Panc1 (cell line): ENCODE measurements at regions not wholly inside any gene's neighbourhood (a gene's known extent, or its start where the extent isn't known, plus 50 kb on each side); places are given as distances from the start of the nearest gene placed in this dataset.

Experiments
- ATAC-seq: fragments of 200-7000 bp; cut with Tn5 transposase; 2 replicates; pipeline ENCODE4 v1.9.1; 2020; ENCODE audit warnings: mild to moderate bottlenecking, moderate library complexity
- BruUV-seq: library from RNA; stranded (reverse); fragments of 400-500 nt; replicated peaks from 2 replicates; lab custom pipeline; 2021; lab: Mats Ljungman, UMichigan
- CTCF ChIA-PET: fragments of 300-600 bp; sonication (Branson Sonifier 250); formaldehyde crosslinking; loops from one replicate; lab custom pipeline; 2022; ENCODE audit warnings: antibody characterized with exemption; lab: Charles Lee
- POLR2A ChIA-PET: fragments of 300-600 bp; sonication (Branson Sonifier 250); formaldehyde crosslinking; loops from one replicate; lab custom pipeline; 2022; ENCODE audit warnings: antibody characterized with exemption; lab: Charles Lee
- DNase-seq: peaks from one replicate; pipeline ENCODE4 v3.0.0-alpha.2; 2010; ENCODE audit warnings: low read depth, low spot score
- H3K27ac ChIP-seq: 2 replicates; pipeline ENCODE4 v1.5.1; 2011; ENCODE audit warnings: mild to moderate bottlenecking, low read length, inconsistent platforms
- H3K27me3 ChIP-seq: fragments of 200-500 bp; sonication (Bioruptor generic); 2 replicates; pipeline ENCODE4 v1.6.0; 2014; ENCODE audit warnings: low read length, inconsistent platforms; ENCODE audit not compliant: control insufficient read depth, insufficient read depth
- H3K36me3 ChIP-seq: fragments of 200-500 bp; sonication (Bioruptor generic); 2 replicates; pipeline ENCODE4 v1.5.1; 2014; ENCODE audit warnings: inconsistent platforms, mild to moderate bottlenecking, low read length, moderate library complexity; ENCODE audit not compliant: control insufficient read depth, insufficient read depth
- H3K4me1 ChIP-seq: 2 replicates; pipeline ENCODE4 v1.5.1; 2011; ENCODE audit warnings: inconsistent platforms, mild to moderate bottlenecking, low read length, moderate library complexity; ENCODE audit not compliant: control insufficient read depth, insufficient read depth
- H3K4me3 ChIP-seq, 2 experiments: 2 replicates each; pipeline ENCODE4 v1.5.1; 2011 to 2012; ENCODE audit warnings: low read depth in 2 of 2, low read length in 2 of 2, mild to moderate bottlenecking in 2 of 2, inconsistent platforms in 1 of 2, moderate library complexity in 1 of 2
- H3K9me3 ChIP-seq: fragments of 200-500 bp; sonication (Bioruptor generic); 2 replicates; pipeline ENCODE4 v1.5.1; 2014; ENCODE audit warnings: low read depth, mild to moderate bottlenecking, inconsistent platforms, low read length, moderate library complexity; ENCODE audit not compliant: control insufficient read depth, insufficient read depth
- CTCF ChIP-seq: fragments of 450-650 bp; IDR thresholded peaks from 2 replicates; pipeline ENCODE4 v1.5.1; 2017; ENCODE audit warnings: mild to moderate bottlenecking
- POLR2AphosphoS5 ChIP-seq: IDR thresholded peaks from 2 replicates; pipeline ENCODE4 v1.6.1; 2012; ENCODE audit warnings: mild to moderate bottlenecking, low read depth, low read length, moderate library complexity
- REST ChIP-seq, 2 experiments: IDR thresholded peaks; 2 replicates each; pipeline ENCODE4 v1.6.1; 2011 to 2012; ENCODE audit warnings: low read depth in 2 of 2, control low read depth in 1 of 2, low read length in 1 of 2, mild to moderate bottlenecking in 1 of 2, moderate library complexity in 1 of 2; ENCODE audit not compliant: insufficient read depth in 1 of 2
- SIN3A ChIP-seq: IDR thresholded peaks from 2 replicates; pipeline ENCODE4 v1.6.1; 2012; ENCODE audit warnings: low read depth, mild to moderate bottlenecking, low read length, moderate library complexity, borderline replicate concordance; ENCODE audit not compliant: insufficient read depth
- TCF7L2 ChIP-seq: IDR thresholded peaks from 2 replicates; pipeline ENCODE4 v1.6.1; 2011; ENCODE audit warnings: mild to moderate bottlenecking, low read depth, low read length, inconsistent platforms
- in situ Hi-C: cut with HindIII; loops from 2 replicates; pipeline ENCODE4 v1.10.0; 2016; ENCODE audit warnings: low sequenced_read_pairs, low pct_unique_long_range_greater_than_20kb
- intact Hi-C: fragments of 100-400 bp; cut with micrococcal nuclease; formaldehyde crosslinking; loops from one replicate; pipeline ENCODE4 v1.10.0; 2022; ENCODE audit not compliant: unreplicated experiment

GRCh38 chr1:168830562-168830961, 101.6 kb upstream of the DPT start:
- intact Hi-C loops (no loop called here), in situ Hi-C loops (no loop called here)
- Histone ChIP-seq H3K36me3 (no peaks in the 10 kb centered on the region), H3K27ac (no peak overlapping the region), H3K9me3 (no peaks in the 10 kb centered on the region), H3K4me3 (no peak overlapping the region), H3K27me3 (no peaks in the 10 kb centered on the region), H3K4me1 (no peaks in the 10 kb centered on the region)
- no TSS peak for BruUV-seq
- ATAC-seq, result no peak
- ChIA-PET POLR2A (no interaction called here), CTCF (no interaction called here)
- no peak for TF ChIP-seq POLR2AphosphoS5
- no peak for TF ChIP-seq TCF7L2
- TF ChIP-seq SIN3A, result no peak
- DNase-seq, result no peak

GRCh38 chr1:168832661-168833060, 103.7 kb upstream of the DPT start:
- Histone ChIP-seq H3K27ac (no peak overlapping the region), H3K9me3 (no peaks in the 10 kb centered on the region), H3K4me3 (no peak overlapping the region), H3K4me1 (no peaks in the 10 kb centered on the region), H3K36me3 (no peaks in the 10 kb centered on the region), H3K27me3 (no peaks in the 10 kb centered on the region)
- intact Hi-C loops, result no loop called here
- TF ChIP-seq TCF7L2 (no peak), CTCF (no peak), POLR2AphosphoS5 (no peak), REST (IDR thresholded peaks at IDR 0.05; ENCODE audit: insufficient read depth in 1 of 2, low read depth in 2 of 2, low read length in 1 of 2) (no peak), SIN3A (no peak)
- POLR2A ChIA-PET, result no interaction called here
- DNase-seq, result no peak
- ATAC-seq, result no peak
- in situ Hi-C loops, result no loop called here
- no TSS peak for BruUV-seq
- CTCF ChIA-PET, result no interaction called here

- TF ChIP-seq CTCF (no peak), POLR2AphosphoS5 (no peak), SIN3A (no peak), TCF7L2 (no peak), REST (IDR thresholded peaks at IDR 0.05; ENCODE audit: insufficient read depth in 1 of 2, low read depth in 2 of 2, low read length in 1 of 2) (no peak)
- in situ Hi-C loops, result no loop called here
- no peaks in the 10 kb centered on the region for H3K9me3 ChIP-seq
- H3K27me3 ChIP-seq, result no peaks in the 10 kb centered on the region
- POLR2A ChIA-PET, result no interaction called here
- DNase-seq, result no peak
- BruUV-seq, result no TSS peak
- H3K4me1 ChIP-seq, result no peaks in the 10 kb centered on the region
- no peak overlapping the region for H3K27ac ChIP-seq
- ATAC-seq, result no peak
- CTCF ChIA-PET, result no interaction called here
- no peak overlapping the region for H3K4me3 ChIP-seq
- no peaks in the 10 kb centered on the region for H3K36me3 ChIP-seq
- intact Hi-C loops, result no loop called here
Measured at GRCh38 chr1:168833362-168833761, 104.4 kb upstream of the DPT start.
